CD4-positive, alpha-beta memory T cell (primary cell): ENCODE measurements at regions not wholly inside any gene's neighbourhood (a gene's known extent, or its start where the extent isn't known, plus 50 kb on each side); places are given as distances from the start of the nearest gene placed in this dataset.

Source experiments
- CTCF ChIA-PET: fragments of 350-600 bp; sonication (Branson Sonifier 250); formaldehyde crosslinking; loops from one replicate; lab custom pipeline; 2021; ENCODE audit warnings: inconsistent platforms; ENCODE audit not compliant: partially characterized antibody; lab: Charles Lee
- POLR2A ChIA-PET: fragments of 350-600 bp; sonication (Branson Sonifier 250); formaldehyde crosslinking; loops from one replicate; lab custom pipeline; 2021; ENCODE audit not compliant: partially characterized antibody; lab: Charles Lee
- DNase-seq, 5 donors: peaks; one replicate each; pipeline versions ENCODE4 v3.0.0 to v3.0.0-alpha.2; 2020 to 2022; ENCODE audit warnings: mixed read lengths in 1 of 5
- H3K27ac ChIP-seq: one replicate; pipeline ENCODE4 v1.7.0; 2013; ENCODE audit warnings: low read depth, low read length
- H3K27me3 ChIP-seq: 2 replicates; pipeline ENCODE4 v1.7.0; 2013; ENCODE audit warnings: mild to moderate bottlenecking, low read length, moderate library complexity; ENCODE audit not compliant: insufficient read depth
- H3K36me3 ChIP-seq: 2 replicates; pipeline ENCODE4 v1.7.0; 2013; ENCODE audit warnings: mild to moderate bottlenecking, low read length, moderate library complexity; ENCODE audit not compliant: insufficient read depth
- H3K4me1 ChIP-seq: 2 replicates; pipeline ENCODE4 v1.7.0; 2013; ENCODE audit warnings: mild to moderate bottlenecking, low read length, moderate library complexity; ENCODE audit not compliant: insufficient read depth
- H3K4me3 ChIP-seq, 2 donors: one replicate each; pipeline ENCODE4 v1.7.0; 2013; ENCODE audit warnings: low read length in 2 of 2, mild to moderate bottlenecking in 1 of 2
- H3K9me3 ChIP-seq, 2 donors: one replicate each; pipeline ENCODE4 v1.7.0; 2013; ENCODE audit warnings: low read length in 2 of 2, control low read depth in 1 of 2; ENCODE audit not compliant: control insufficient read depth in 1 of 2
- H3K27ac Mint-ChIP-seq, 7 donors: one replicate each; pipeline ENCODE4 v1.8.0; 2020 to 2021; ENCODE audit warnings: mixed read lengths in 7 of 7, mild to moderate bottlenecking in 6 of 7, inconsistent platforms in 3 of 7, moderate library complexity in 3 of 7
- H3K27me3 Mint-ChIP-seq, 2 donors: one replicate each; pipeline ENCODE4 v1.8.0; 2020 to 2021; ENCODE audit warnings: mixed read lengths in 2 of 2
- H3K36me3 Mint-ChIP-seq, 2 donors: one replicate each; pipeline ENCODE4 v1.8.0; 2020 to 2021; ENCODE audit warnings: mixed read lengths in 2 of 2, inconsistent platforms in 1 of 2, mild to moderate bottlenecking in 1 of 2
- H3K4me1 Mint-ChIP-seq, 4 donors: one replicate each; pipeline ENCODE4 v1.8.0; 2020 to 2021; ENCODE audit warnings: mixed read lengths in 4 of 4, mild to moderate bottlenecking in 1 of 4
- H3K4me3 Mint-ChIP-seq, 8 donors: one replicate each; pipeline ENCODE4 v1.8.0; 2020 to 2021; ENCODE audit warnings: mixed read lengths in 8 of 8, mild to moderate bottlenecking in 7 of 8, moderate library complexity in 6 of 8, inconsistent platforms in 3 of 8
- H3K9me3 Mint-ChIP-seq, 8 donors: one replicate each; pipeline ENCODE4 v1.8.0; 2020 to 2021; ENCODE audit warnings: mixed read lengths in 8 of 8, mild to moderate bottlenecking in 5 of 8, inconsistent platforms in 3 of 8, moderate library complexity in 1 of 8
- intact Hi-C: fragments of 100-400 bp; cut with micrococcal nuclease; formaldehyde crosslinking; loops from one replicate; pipeline ENCODE4 v1.15.1; 2023

GRCh38 chr14:89625731-89626232 lies 208.7 kb upstream of the FOXN3 start:
- Histone ChIP-seq H3K4me1 (peaks cover 36% of the 10 kb centered on the region), H3K9me3 (no peaks in the 10 kb centered on the region), H3K36me3 (no peaks in the 10 kb centered on the region), H3K27me3 (no peaks in the 10 kb centered on the region), H3K4me3 (no peak overlapping the region), H3K27ac (no peak overlapping the region)
- peaks cover 0 to 7% (median 1%) of the 10 kb centered on the region in 8 donors for H3K9me3 Mint-ChIP-seq
- H3K27ac Mint-ChIP-seq = peak overlapping the region in 2 of 7 donors; percentile 37 to 63
- no peak overlapping the region for H3K4me3 Mint-ChIP-seq
- H3K36me3 Mint-ChIP-seq = no peaks in the 10 kb centered on the region
- intact Hi-C loops = no loop called here
- H3K27me3 Mint-ChIP-seq = no peaks in the 10 kb centered on the region
- no peak for DNase-seq
- ChIA-PET CTCF (no interaction called here), POLR2A (interaction anchor here (1.0 to 1.2 kb wide), 3 partner anchors 10 to 95 kb away, joined by 3 to 4 read pairs (median 3); no protein-coding TSS in a partner anchor)
- H3K4me1 Mint-ChIP-seq = peaks cover 29 to 68% (median 50%) of the 10 kb centered on the region in 4 donors

DNA sequence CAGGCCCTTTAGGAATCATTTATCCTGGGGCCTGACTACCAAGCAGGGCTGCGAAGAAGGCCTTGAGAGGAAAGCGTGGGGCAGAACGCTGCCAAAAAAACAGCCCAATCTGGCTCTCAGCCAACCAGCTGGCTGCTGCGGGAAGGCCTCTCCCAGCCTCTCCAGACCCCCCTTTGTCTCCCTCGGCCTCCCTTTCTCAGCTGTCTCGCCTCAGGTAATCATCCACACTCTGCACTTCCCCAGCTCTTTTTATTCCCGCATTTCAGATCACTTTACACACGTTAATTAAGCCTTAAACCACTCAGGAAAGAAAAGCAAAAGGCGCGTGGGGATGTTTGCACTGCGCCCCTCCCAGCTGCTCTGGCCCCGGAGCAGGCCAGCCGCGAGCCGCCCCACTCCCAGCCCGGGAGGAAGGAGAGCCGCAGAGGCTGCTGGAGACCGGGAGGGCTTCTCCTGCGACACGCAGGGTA lies 208.2 kb upstream of the FOXN3 start:
- peak overlapping the region in 2 of 7 donors; percentile 15 to 36 for H3K27ac Mint-ChIP-seq
- H3K36me3 Mint-ChIP-seq = no peaks in the 10 kb centered on the region
- no peak for DNase-seq
- H3K9me3 Mint-ChIP-seq = peaks cover 0 to 7% (median 1%) of the 10 kb centered on the region in 8 donors
- no peak overlapping the region for H3K4me3 Mint-ChIP-seq
- peaks cover 31 to 69% (median 52%) of the 10 kb centered on the region in 4 donors for H3K4me1 Mint-ChIP-seq
- no peaks in the 10 kb centered on the region for H3K27me3 Mint-ChIP-seq
- intact Hi-C loops = no loop called here
- Histone ChIP-seq H3K9me3 (no peaks in the 10 kb centered on the region), H3K36me3 (no peaks in the 10 kb centered on the region), H3K4me3 (no peak overlapping the region), H3K27ac (no peak overlapping the region), H3K27me3 (no peaks in the 10 kb centered on the region), H3K4me1 (peaks cover 38% of the 10 kb centered on the region)
- CTCF ChIA-PET = no interaction called here
- POLR2A ChIA-PET = interaction anchor here (1.0 to 1.2 kb wide), 2 partner anchors 10 to 95 kb away, joined by 3 to 4 read pairs; no protein-coding TSS in a partner anchor

DNA sequence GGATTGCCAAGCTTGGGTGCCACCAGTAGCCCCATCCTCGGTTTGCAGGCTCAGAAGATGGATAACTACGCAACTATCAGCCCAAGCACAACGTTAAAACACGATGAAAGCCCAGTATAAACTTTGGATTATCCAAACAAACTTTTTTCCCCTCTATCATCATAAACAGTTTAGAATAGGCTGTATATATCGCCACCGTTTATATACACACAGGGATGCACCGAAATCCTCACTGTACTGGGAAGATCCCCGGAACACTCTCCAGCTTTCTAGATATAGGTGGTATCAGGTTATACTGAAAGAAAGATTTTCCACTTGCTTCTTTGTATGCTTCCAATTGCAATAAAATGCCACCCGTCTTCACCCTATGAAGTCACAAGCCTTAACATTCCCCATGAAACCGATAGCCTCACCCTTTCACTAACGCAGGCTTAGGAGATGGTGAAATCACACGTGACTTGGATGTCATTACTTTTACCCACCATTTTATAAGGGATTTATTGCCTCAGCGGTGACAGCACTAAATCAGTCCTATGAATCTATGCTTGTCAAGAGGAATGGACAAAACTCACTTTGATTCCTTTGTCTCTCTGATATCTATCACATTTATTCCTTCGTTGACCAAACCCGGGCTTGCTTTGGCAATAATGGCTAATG lies 207.6 kb upstream of the FOXN3 start:
- H3K36me3 Mint-ChIP-seq = peaks cover 0 to 3% of the 10 kb centered on the region in 2 donors
- no peaks in the 10 kb centered on the region for H3K9me3 ChIP-seq
- H3K4me3 ChIP-seq = no peak overlapping the region
- ChIA-PET POLR2A (interaction anchor here (1.2 kb wide), 1 partner anchor 96 kb away, joined by 3 read pairs; no protein-coding TSS in a partner anchor), CTCF (no interaction called here)
- peaks cover 33 to 70% (median 54%) of the 10 kb centered on the region in 4 donors for H3K4me1 Mint-ChIP-seq
- intact Hi-C loops = no loop called here
- DNase-seq = no peak
- H3K27me3 Mint-ChIP-seq = no peaks in the 10 kb centered on the region
- H3K27me3 ChIP-seq = no peaks in the 10 kb centered on the region
- H3K4me3 Mint-ChIP-seq = no peak overlapping the region
- H3K27ac ChIP-seq = no peak overlapping the region
- H3K9me3 Mint-ChIP-seq = peaks cover 0 to 7% (median under 1%) of the 10 kb centered on the region in 8 donors
- peaks cover 44% of the 10 kb centered on the region for H3K4me1 ChIP-seq
- H3K27ac Mint-ChIP-seq = peak overlapping the region in 4 of 7 donors; percentile 15 to 37 (median 28)
- H3K36me3 ChIP-seq = no peaks in the 10 kb centered on the region

DNA sequence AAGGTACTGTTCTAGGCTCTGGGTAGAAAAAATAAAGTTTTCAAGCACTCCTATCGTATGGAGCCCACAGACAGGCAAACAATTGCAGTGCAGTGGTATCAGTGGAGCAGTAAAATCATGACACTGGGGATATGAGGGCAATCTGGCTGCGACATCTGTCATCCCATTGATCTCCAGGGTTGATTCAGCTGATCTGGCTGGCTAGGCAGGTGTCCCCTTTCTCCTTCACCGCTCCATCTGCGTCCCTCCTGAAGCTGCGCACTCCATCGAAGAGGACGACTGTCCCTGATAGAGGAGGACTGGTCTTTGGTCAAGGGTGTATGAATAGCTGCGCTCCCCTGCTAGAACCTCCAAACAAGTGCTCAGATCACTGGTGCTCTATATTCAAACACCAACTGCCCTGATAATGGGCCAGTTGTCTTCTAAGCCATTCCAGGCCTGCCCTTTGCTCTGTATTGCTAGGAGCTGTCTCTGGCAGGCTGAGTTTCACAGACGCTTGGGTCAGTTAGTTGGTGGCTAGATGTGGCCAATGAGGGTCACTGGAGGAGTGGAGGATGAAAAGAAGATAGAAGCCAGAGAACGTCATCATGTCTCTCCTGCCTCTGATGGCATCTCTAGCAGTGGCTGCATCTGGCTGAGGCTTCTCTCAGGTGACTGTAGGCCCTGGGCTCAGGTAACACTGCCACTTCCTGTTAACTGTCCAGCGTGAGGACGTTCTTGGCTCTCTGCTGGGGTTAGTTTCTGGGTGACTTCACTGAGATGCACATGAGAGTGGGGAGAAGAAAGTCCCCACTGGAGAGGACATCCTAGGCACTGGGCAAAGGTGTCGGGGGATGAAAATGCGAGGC lies 205.0 kb upstream of the FOXN3 start:
- ChIA-PET POLR2A (interaction anchor here (0.9 to 8.1 kb wide), 2 partner anchors 19 to 99 kb away, joined by 3 to 92 read pairs; no protein-coding TSS in a partner anchor), CTCF (interaction anchor here (1.2 kb wide), 1 partner anchor 9 kb away, joined by 3 read pairs; no protein-coding TSS in a partner anchor)
- no peak for DNase-seq
- H3K27ac Mint-ChIP-seq = peak overlapping the region; percentile 89 to 98 (median 96)
- no peaks in the 10 kb centered on the region for H3K27me3 Mint-ChIP-seq
- peaks cover 0 to 19% of the 10 kb centered on the region in 2 donors for H3K36me3 Mint-ChIP-seq
- H3K4me3 ChIP-seq = no peak overlapping the region
- H3K9me3 ChIP-seq = no peaks in the 10 kb centered on the region
- peaks cover 42% of the 10 kb centered on the region for H3K4me1 ChIP-seq
- no peaks in the 10 kb centered on the region for H3K27me3 ChIP-seq
- H3K27ac ChIP-seq = peak overlapping the region; percentile 80
- intact Hi-C loops = loop anchor here (1.0 kb wide), 2 partner anchors 98 to 145 kb away; no protein-coding TSS in a partner anchor
- peaks cover 34 to 71% (median 48%) of the 10 kb centered on the region in 4 donors for H3K4me1 Mint-ChIP-seq
- H3K4me3 Mint-ChIP-seq = peak overlapping the region in 5 of 8 donors; percentile 36 to 97 (median 91)
- peaks cover 0 to 5% (median 0%) of the 10 kb centered on the region in 8 donors for H3K9me3 Mint-ChIP-seq
- no peaks in the 10 kb centered on the region for H3K36me3 ChIP-seq

- ChIA-PET POLR2A (interaction anchor here (1.0 to 8.1 kb wide), 4 partner anchors 32 to 205 kb away, joined by 3 to 92 read pairs (median 9); no protein-coding TSS in a partner anchor), CTCF (interaction anchor here (1.2 kb wide), 1 partner anchor 10 kb away, joined by 3 read pairs; no protein-coding TSS in a partner anchor)
- peaks cover 35 to 71% (median 48%) of the 10 kb centered on the region in 4 donors for H3K4me1 Mint-ChIP-seq
- H3K36me3 Mint-ChIP-seq = peaks cover 0 to 25% of the 10 kb centered on the region in 2 donors
- H3K27ac ChIP-seq = peak overlapping the region; percentile 80
- H3K9me3 Mint-ChIP-seq = no peaks in the 10 kb centered on the region
- H3K4me3 ChIP-seq = peak overlapping the region in 1 of 2 donors; percentile 49
- H3K4me1 ChIP-seq = peaks cover 46% of the 10 kb centered on the region
- DNase-seq = peak; percentile 60 to 78 (median 66)
- no peaks in the 10 kb centered on the region for H3K27me3 ChIP-seq
- H3K9me3 ChIP-seq = no peaks in the 10 kb centered on the region
- peak overlapping the region; percentile 89 to 98 (median 96) for H3K27ac Mint-ChIP-seq
- intact Hi-C loops = loop anchor here (1.0 kb wide), 2 partner anchors 99 to 146 kb away; no protein-coding TSS in a partner anchor
- no peaks in the 10 kb centered on the region for H3K36me3 ChIP-seq
- H3K27me3 Mint-ChIP-seq = no peaks in the 10 kb centered on the region
- H3K4me3 Mint-ChIP-seq = peak overlapping the region; percentile 88 to 97 (median 92)
These were observed 204.0 kb upstream of the FOXN3 start for GRCh38 chr14:89621009-89621421.

GRCh38 chr14:89620436-89620835 lies 203.4 kb upstream of the FOXN3 start:
- no peak for DNase-seq
- H3K4me3 Mint-ChIP-seq = peak overlapping the region; percentile 88 to 97 (median 92)
- POLR2A ChIA-PET = interaction anchor here (0.7 to 8.1 kb wide), 17 partner anchors 10 to 336 kb away, joined by 3 to 92 read pairs (median 9); no protein-coding TSS in a partner anchor
- peaks cover 37 to 73% (median 50%) of the 10 kb centered on the region in 4 donors for H3K4me1 Mint-ChIP-seq
- H3K27me3 ChIP-seq = no peaks in the 10 kb centered on the region
- H3K9me3 ChIP-seq = no peaks in the 10 kb centered on the region
- peaks cover 0 to 25% of the 10 kb centered on the region in 2 donors for H3K36me3 Mint-ChIP-seq
- H3K27ac Mint-ChIP-seq = peak overlapping the region; percentile 89 to 98 (median 96)
- H3K27ac ChIP-seq = peak overlapping the region; percentile 80
- H3K4me3 ChIP-seq = peak overlapping the region in 1 of 2 donors; percentile 49
- peaks cover 46% of the 10 kb centered on the region for H3K4me1 ChIP-seq
- intact Hi-C loops = loop anchor here (1.0 kb wide), 1 partner anchor 81 kb away; no protein-coding TSS in a partner anchor
- no peaks in the 10 kb centered on the region for H3K27me3 Mint-ChIP-seq
- no peaks in the 10 kb centered on the region for H3K36me3 ChIP-seq
- CTCF ChIA-PET = interaction anchor here (0.8 kb wide), 1 partner anchor 82 kb away, joined by 3 read pairs; no protein-coding TSS in a partner anchor
- no peaks in the 10 kb centered on the region for H3K9me3 Mint-ChIP-seq
